Stimulated activated CD4-positive, alpha-beta T cell treated with anti-CD3 and anti-CD28 coated beads, Interleukin-4, amount 100 ng/mL, for 24 hours (primary cell): ENCODE measurements at regions not wholly inside any gene's neighbourhood (a gene's known extent, or its start where the extent isn't known, plus 50 kb on each side); places are given as distances from the start of the nearest gene placed in this dataset.

Experiments used
- DNase-seq: peaks from one replicate; pipeline ENCODE4 v3.0.0-alpha.2; 2020

DNA sequence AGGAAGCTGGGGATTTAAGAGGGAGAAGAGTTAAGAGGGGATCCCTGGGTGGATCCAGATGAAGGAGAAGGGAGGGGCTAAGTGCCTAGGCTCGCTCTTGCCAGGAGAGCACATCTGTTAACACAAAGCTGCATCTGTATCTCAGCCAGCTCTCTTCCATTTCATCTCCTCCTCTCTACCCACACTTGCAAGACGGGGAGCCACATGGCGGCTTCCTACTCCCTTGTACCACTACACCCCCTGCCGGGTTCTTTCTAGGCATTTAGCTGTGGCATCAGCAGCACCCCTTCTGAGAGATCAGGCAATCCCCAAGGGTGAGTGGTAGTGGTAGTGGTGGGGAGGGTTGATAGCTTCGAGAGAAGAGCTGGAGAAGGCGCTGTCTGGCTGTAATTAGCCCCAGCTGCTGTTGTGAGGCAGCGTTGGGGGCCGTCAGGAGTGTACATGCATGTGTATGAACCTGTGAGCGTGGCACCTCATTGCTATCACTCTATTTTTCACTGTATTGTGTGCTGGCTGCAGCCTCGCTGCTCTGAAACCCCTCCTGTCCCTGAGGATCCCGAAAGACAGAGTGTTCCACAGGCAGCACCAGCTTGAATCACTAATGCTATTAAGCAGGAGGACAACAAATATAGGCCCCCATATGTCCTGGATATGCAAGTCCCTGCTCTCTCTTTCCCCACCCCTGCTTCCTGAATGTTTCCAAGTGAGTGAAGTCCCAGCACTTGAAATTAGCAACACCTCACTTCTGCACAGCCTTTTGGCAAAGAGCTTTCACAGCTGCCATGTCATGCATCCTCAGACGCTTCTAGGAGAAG lies 73.7 kb downstream of the RTL9 start:
- DNase-seq, result no peak

DNA sequence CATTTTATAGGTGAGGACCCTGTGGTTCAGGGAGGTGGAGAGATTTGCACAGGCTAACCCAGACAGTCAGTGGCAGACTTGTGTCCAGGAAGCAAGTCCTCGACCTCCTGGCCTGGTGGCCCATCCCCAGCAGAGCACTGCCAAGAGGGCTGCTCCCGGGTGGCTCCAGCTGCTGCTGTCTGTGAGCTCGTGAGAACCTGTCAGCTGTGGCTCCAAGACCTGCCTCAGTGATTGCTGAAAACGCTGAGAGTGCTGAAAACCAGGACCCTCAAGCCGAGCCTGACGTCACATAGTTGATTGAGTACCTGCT lies 74.2 kb downstream of the RTL9 start:
- DNase-seq, result no peak

DNA sequence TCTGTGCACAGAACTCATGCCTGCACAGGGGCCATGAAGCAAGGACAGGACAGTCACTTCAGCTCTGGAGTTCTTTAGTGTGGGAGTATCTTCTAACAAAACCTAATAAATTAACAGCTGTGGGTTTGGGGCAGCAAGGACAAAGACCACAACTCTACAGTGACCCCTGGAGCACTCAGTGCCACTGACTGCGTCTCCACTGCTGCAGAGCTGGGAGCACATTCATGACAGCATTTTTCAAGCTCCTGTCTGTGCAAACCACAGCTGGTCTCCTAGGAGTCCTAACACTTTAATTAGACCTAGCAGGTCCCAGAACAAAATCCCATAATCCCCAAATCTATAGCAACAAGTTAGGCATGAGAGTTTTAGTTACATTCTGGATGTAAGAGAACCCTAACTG lies 76.5 kb downstream of the RTL9 start:
- no peak for DNase-seq

DNA sequence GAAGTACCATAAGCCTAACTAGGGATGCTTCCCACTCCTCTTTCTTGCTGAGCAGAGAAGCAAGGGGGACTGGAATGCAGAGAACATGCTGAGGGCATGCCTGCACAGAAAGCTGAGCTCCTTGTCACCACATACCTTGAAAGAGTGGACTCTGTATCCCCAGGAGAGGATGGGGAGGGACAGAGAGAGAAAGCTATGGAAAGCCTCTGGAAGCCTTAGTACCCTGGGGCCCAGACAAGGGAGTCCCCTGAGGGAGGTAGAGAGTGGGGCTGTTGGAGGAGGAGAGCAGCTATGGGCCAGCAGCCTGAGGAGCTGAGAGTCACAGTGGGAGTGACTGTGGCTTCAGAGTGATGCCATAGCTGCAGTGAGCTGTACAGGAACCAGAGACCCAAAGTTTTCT lies 77.9 kb downstream of the RTL9 start:
- DNase-seq, result no peak

DNA sequence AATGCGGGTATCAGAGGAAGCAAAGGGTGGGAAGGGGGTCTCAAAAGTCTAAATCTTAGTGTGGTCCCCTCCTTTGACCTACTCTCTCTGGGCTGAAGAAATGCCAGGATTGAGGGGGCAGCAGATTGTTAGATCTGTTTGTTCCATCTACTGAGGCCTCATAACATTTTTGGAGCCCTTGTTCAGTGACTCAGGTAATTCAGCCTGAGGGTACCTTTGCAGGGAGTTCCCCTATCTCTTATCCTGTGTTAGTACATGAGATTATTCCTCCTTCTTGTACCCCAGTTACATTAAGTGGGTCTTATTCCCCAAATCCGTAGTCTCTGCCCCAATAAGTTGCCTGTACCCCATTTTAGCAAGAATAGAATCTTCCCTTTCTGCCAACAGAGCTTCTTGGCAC lies 79.0 kb downstream of the RTL9 start:
- DNase-seq, result no peak

DNA sequence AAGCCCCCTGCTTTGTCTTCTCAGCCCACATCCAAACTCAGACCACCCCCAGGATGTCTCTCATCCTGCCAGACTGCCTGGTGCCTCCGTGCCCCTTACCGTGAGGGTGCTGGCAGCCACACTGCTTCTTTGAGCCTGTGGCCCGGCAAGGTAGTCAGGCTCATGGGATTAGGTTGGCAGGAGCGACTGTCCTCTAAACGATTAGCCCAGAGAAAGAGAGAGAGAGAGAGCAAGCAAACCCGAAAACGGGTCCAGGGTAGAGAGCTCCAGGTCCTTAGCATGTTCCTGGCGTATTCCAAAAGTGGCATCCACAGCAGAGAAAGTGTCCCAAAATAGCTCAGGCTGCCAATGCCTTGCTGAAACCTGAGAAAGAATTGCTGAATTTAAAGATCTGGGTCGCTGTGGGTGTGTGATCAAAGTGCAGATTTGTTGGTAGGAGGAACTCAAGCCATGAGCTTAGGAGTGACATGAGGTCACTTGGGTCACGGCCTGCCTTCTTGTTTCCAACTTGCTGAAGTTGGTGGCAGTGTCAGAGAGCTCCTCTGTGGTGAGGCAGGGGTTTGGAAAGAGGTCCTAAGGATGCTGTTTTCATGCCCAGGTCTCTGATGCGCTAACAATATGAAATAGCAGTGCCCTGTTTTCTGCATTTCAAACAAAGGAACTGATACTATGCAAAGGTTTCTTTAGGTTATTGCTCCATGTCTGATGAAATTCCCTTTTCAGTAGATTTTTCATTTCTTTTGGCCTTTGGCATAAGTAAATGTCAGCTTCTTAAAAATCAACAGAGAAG lies 81.6 kb downstream of the RTL9 start:
- DNase-seq, result no peak

DNA sequence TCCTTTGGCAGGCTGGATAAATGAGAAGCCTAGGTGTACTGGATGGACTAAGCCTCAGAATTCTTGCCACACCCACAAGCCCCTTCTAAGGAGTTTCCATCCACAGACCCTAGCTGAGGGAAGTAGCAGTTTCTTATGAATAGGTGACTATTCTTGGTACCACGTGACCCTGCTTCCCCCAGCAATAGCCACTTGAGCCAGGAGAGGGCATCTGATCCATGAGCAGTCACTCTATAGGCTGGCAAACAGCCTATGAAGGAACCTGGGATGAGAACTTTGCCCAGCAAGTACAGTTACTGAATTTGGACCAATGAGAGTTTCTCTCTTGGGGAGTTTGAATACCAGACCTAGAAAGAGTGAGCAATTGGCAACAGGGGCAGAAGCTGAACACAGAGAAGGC lies 84.0 kb downstream of the RTL9 start:
- DNase-seq, result no peak

DNA sequence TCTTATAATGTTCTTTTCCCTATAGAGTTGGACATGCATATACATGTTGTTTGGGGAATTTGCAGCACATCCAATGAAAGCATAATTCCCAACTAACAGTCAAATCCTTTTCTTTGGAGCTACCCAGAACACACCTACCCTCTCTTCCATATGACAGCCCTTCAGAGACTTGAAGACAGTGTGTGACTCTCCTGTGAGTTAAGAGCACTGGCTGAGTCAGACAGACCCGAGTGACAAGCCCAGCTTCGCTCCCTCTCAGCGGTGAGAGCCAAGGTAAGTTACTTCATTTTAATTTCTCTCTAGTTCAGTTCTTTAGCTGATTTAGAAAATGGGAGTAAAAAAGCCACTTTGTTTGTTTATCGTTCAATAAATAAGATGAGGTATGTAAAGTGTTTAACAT lies 86.3 kb downstream of the RTL9 start:
- DNase-seq, result no peak

DNA sequence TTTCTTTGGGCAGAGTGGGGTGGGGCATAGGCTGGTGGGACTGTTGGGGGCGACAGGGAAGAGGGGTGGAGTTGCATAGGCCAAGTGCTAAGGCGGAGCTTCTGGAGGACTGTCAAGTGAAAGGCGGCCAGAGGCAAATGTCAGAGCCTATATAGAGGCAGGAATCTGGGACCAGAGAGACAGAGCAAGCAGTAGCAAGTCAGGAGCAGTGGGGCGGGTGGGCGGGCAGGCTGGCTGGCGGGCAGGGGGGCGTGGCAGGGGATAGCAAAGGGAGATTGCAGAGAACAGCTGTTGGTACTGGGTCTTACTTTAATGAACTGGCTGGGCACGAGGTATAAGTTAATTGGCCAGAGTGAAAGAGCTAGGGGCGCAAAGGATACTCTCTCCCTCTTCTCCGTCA lies 89.8 kb downstream of the RTL9 start:
- DNase-seq, result no peak

DNA sequence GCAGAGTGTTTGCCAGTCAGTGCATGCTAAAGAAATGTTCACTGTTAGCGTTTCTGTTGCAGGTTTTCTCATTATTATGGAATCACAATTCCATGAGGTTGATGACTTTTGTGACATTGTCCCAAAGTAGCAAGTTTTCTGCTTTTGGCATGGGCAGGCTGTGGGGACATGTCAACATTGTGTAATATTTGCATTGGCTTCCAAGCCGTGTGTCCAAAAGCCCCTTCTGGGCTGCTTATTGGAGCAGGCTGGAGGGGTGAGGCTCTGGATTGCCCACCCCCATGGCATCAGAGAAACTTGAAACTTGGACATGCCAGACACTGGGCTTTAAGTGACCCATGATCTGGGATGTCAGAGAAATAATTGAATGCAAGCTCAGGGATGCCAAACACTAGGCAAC lies 90.7 kb downstream of the RTL9 start:
- DNase-seq, result no peak

DNA sequence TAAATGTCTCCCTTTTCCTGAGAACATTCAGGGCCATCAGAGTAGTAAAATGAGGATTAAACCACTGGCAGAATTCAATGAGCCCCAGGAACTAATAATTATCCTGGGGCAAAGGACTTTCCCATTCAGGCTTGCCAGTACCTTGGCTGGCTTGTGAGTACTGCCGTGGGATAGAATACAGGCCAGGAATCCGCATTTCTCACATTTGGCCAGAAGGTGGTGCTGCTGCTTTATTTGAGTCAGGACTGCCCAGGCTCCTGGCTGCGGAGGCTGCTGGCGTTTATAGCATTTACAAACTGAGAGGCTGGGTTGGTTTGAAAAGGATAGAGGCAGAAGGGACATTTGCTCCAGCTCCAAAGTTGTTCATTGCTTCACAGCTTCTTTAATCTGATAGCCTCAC lies 91.4 kb downstream of the RTL9 start:
- peak; percentile 50 for DNase-seq

DNA sequence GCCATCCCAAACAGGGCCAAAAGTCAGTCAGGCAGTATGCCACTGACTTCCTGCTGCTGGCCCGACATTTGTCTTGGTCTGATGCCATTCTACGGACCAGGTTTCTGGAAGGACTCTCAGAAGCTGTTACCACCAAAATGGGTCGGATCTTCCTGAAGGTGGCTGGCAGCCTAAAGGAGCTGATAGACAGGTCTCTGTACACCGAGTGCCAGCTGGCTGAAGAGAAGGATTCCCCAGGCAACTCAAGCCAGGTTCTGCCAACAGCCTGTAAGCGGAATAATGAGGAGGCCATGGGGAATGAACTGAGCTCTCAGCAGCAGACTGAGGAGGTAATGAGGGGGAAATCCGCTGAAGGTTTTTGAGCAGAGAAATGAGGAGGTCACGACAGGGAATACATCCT lies 95.7 kb downstream of the RTL9 start:
- no peak for DNase-seq

DNA sequence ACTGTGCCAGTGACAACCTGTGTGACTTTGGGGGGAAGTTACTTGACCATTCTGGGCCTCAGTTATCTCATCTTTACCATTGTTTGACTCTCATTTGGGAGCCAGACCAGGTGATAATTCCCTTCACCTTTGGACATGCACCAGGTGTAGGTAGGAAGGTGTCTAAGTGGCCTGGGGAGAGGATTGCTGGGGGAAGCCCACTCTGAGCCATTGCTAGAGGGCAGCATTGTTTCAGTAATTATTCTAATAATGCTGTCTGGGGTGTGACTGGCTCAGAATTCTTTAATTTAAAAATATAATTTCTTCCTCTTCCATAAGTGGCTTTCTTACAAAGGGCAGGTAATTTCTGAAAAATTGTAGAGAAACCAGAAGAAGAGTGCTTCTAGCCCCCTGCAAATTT lies 104.3 kb downstream of the RTL9 start:
- no peak for DNase-seq

DNA sequence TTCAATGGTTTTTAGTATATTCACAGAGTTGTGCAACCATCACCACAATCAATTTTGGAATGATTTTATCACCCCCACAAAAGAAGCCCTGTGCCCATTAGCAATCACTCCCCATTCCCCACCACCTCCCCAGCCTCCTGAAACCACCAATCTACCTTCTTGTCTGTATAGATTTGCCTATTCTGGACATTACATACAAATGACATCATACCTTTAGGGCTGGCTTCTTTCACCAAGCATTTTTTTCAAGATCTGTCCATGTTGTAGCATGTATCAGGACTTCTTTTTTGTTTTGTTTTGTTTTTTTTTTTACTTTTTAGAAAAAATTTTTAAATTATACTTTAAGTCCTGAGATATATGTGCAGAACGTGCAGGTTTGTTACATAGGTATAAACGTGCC lies 108.1 kb downstream of the RTL9 start:
- DNase-seq, result no peak

DNA sequence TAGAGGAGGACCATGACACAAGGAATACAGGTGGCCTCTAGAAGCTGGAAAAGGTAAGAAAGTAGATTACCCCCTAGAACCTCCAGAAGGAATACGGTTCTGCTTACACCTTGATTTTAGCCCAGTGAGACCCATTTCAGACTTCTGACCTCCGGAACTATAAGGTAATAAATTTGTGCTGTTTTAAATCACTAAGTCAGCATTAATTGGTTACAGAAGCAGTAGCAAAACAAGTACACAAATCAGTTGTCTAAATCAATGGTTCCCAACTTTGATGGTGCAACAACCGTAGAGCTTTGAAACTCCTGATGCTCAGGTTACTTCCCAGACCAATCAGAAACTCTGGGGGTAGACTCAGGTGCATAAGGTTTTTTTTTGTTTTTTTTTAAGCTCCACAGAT lies 113.6 kb downstream of the RTL9 start:
- no peak for DNase-seq

DNA sequence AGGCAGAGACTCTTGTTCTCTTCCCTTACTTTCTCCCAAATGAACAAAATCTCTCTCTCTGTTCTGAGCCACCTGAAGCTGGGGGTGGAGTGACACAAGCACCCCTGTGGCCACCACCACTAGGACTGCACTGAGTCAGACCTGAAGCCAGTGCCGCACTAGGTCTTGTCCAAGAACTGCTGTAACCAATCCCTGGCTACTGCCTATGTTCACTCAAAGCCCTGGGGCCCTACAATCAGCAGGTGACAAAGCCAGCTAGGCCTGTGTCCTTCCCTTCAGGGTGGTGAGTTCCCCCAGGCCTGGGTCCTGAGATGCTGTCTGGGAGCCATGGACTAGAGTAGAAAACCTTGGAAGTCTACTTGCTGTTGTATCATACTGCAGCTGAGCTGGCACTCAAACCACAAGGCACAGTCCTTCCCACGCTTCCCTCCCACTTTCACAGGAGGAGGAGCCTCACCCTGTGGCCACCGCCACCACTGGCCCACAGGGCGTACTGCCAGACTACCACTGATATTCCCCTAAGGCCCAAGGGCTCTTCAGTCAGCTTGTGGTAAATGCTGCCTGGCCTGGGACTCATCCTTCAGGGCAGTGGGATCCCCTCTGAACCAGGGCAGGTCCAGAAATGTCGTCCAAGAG lies 119.1 kb downstream of the RTL9 start:
- DNase-seq, result no peak

DNA sequence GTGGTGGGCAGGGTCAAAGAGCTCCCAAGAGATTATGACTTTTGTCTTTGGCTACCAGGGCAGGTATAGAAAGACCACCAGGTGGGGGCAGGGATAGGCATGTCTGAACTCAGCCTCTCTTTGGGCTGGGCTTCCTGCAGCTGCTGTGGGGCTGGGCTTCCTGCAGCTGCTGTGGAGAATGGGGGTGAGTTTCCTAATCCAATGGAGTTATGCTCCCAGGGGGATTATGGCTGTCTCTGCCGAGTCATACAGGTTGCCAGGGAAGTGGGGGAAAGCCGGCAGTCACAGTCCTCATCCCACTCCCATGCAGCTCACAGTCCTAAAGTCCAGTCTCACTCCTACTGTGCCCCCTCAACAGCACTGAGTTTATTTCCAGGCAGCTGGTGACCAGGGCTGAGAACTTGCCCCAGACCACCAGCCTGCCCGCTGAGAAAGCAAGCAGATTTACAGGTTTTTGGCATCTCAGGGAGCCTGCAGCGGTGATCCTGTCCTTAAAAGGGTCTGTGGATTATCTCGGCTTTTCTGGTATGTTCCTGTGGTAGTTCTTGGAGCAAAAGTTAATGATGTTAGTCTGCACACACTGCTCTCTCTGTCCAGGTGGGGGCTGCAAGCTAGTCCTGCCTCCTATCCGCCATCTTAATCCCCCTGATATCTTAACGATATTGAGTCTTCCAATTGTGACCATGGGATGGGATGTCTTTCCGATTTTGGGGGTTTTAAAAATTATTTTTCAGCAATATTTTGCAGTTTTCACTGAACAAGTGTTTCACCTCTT lies 133.4 kb downstream of the RTL9 start:
- DNase-seq, result no peak

DNA sequence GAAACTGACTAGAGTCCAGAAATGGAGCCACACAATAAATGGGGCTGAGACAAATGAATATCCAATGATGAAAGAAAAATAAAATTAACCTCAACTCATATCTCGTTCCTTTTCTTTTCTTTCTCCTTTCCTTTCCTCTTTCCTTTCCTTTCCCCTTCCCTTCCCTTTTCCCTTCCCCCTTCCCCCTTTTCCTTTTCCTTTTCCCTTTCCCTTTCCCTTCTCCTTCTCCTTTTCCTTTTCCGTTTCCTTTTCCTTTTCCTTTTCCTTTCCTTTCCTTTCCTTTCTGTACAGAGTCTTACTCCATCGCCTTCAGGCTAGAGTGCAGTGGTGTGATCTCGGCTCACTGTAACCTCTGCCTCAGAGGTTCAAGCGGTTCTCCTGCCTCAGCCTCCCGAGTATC lies 146.3 kb downstream of the RTL9 start:
- DNase-seq, result no peak

DNA sequence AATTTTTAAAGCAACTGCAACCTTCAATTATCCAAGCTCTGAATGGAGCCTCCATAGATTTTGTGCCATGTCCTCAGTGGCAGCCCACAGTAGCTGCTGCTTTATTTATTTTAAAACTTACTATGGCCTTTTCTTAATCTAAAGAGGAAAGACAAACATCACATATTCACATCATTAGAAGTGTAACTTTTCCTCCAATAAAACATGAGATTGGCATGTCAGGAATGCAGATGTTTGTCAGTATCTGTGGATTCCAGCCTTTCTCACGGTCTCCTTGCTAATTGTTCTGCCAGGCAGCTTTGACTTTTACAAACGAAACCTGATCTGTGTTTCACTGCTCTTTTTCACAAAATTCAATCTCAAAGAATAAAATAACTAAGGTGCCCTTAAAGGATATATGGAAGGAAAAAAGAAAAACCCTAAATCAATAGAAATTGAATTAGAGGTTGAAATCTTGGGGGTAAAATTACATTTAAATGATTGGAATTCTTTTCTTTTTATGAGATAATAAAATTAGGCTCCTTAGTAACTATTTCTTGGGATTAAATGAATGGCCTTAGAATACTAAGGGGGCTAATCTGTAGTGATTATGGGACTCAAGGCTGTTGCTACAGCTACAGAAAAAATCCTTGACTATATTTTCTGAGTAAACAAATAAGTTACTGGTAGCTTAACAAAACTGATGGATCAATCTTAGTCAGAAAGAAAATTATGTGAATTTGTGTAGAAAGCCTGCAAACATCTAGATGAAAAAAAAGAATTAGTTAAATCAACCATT lies 151.3 kb downstream of the RTL9 start:
- DNase-seq, result no peak

DNA sequence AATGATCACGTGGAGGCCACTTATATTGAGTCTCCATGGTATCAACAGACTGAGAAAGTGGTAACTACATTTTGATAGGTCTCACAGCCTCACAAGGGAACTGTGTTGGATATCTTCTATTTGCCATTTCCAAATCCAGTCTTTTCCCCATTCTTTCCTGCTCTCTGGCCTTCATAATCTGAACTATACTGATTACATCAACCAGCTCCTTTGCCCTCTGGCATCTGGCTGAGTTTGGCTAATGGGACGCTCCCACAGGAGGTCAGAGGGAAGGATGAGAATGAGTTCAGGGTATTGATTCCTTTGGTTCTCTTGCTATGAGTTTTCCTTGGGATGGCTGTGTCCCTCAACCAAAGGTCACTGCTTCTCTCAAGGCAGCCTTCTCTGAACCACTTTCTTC lies 152.6 kb downstream of the RTL9 start:
- DNase-seq, result no peak

DNA sequence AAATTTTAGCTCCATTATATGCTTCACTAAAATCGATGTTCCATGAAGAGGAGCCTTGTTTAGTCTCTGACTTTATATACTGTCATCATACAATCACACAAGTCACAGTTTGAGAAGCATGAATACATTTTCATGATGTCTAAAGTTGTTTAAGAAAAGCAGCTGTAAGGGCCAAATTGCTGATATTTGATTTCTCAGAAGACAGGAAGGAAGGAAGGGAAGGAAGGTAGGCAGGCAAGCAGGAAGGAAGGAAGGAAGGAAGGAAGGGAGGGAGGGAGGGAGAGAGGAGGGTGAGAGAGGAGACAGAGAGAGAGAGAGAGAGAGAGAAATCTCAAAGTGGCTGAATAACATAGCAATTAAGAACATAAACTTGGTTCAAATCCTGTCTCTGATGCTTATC lies 153.7 kb downstream of the RTL9 start:
- no peak for DNase-seq

DNA sequence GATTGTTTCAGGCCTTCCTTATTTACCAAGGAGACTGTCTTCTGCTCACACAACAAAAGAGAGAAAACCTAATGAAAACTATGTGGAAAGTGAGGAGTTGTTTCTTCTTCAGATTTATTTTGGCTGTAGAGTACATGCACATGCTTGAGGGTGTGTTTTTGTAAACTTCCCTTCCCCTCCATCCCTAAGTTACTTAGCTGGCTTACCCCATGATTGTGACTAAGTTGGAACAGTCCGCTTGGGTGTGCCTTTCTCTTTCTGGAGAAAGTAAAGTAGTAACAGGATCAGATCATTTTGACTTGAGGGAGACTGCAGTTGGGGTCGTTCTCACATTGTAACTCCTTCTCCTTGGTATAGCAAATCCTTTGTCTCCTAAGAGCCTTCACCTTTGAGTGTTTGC lies 155.9 kb downstream of the RTL9 start:
- DNase-seq, result no peak

DNA sequence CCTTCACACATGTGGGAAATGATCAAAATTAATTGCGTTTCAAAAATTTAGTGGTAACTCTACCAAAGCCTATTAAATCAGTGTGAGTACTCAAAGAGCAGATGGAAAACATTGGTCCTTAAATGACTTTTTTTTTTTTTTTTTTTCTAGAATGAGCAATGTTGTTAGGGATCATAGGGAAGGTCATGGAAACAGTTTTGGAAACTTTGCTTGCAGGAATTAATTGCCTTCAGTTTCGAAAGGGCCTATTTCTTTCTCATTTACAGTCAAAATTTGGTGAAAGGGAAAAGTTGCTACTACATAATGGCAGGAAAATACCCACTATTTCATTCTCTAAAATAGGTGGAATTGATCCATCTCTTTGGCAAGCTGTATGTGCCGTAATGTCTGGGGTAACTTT lies 160.9 kb downstream of the RTL9 start:
- DNase-seq, result no peak
